ENCODE measurements at regions not wholly inside any gene's neighbourhood (a gene's known extent, or its start where the extent isn't known, plus 50 kb on each side); places are given as distances from the start of the nearest gene placed in this dataset.
"Not testable (repeated sequence)": the region's sequence is repeated elsewhere in the genome, so short reads cannot be mapped to it uniquely, and the experiment has no call there.

DNA sequence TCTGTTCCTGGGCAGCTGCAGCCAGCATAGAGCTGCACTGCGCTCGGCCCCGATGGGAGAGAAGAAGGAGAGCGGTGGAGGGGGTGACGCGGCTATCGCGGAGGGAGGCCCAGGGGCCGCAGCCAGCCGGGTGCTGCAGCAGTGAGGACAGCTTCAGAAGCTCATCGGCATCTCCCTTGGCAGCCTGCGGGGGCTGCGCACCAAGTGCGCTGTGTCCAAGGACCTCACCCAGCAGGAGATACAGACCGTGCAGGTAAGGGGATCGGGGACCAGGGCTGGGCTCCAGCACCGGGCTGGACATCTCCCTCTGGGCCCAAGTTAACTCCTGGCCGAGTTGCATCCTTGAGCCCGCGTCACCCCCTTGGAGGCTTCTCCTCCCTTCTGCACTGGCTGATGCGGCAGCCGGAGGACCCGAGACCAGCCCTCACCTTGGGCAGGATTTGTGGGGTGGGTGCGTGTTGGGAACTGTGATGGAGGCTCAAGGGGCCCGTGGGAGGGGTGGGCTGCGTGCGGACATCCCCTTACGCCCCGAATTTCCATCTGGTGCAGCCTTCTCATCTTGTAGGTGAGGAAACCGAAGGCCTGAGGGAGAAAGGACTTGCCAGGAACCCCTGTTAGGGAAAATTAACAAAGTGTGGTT is 3934.9 kb downstream of the SRGAP2C start:
- TF ChIP-seq, protein P1, sequence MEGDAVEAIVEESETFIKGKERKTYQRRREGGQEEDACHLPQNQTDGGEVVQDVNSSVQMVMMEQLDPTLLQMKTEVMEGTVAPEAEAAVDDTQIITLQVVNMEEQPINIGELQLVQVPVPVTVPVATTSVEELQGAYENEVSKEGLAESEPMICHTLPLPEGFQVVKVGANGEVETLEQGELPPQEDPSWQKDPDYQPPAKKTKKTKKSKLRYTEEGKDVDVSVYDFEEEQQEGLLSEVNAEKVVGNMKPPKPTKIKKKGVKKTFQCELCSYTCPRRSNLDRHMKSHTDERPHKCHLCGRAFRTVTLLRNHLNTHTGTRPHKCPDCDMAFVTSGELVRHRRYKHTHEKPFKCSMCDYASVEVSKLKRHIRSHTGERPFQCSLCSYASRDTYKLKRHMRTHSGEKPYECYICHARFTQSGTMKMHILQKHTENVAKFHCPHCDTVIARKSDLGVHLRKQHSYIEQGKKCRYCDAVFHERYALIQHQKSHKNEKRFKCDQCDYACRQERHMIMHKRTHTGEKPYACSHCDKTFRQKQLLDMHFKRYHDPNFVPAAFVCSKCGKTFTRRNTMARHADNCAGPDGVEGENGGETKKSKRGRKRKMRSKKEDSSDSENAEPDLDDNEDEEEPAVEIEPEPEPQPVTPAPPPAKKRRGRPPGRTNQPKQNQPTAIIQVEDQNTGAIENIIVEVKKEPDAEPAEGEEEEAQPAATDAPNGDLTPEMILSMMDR (IDR thresholded peaks at IDR 0.05): not testable (repeated sequence)
- TF ChIP-seq EP300, POLR2A (IDR thresholded peaks at IDR 0.05): not testable (repeated sequence)

Measured in tibial nerve (tissue), 4 donors.